ENCODE measurements at regions not wholly inside any gene's neighbourhood (a gene's known extent, or its start where the extent isn't known, plus 50 kb on each side); places are given as distances from the start of the nearest gene placed in this dataset.

DNA sequence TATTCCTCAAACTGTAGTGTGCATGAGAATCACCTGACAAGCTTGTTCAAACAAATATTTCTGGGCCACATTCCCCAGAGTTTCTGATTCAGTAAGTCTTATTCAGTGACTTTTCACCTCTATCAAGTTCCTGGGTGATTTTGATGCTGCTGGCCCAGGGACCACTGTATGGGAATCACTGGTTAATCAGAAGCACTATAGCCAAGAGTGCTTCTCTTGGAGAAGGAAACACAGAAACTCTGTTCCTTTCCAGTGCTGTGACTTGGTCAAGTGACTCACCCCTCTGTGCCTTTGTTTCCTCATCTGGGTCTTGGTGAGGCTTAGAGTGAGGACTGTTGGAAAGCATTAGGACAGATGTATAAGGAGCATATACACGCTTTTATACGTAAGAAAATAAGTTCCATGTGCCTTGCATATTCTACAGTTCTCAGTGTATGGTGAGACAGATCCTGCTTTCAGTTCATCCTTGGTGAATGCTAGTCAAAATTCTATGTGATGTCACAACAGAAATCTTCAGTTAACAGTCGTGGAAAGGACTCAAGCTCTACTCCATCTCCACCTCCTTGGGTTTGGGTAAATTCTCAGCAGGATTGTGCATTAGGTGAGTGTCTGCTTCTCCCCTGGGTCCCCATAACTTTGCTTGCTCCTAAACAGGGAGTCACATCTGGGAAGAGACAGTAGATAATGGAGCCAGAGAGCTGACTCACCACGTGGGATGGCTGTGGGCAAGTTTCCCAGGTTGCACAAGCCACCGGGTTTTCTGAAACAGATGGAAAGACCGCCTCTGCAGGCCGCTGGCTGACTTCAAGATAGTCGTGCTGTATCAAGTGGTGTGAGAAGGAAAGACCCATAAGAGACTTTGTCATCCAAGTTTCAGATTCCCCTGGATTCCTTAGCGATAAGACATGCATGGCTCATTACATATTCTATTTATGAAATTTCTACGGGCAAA, 117.0 kb downstream of the NXNL2 start:
- peak; percentile 92 for DNase-seq (ENCODE audit: extremely low read depth, low read depth)
- TF ChIP-seq CTCF (IDR thresholded peaks at IDR 0.05; ENCODE audit: low read depth, low read length), result peak; percentile 40

DNA sequence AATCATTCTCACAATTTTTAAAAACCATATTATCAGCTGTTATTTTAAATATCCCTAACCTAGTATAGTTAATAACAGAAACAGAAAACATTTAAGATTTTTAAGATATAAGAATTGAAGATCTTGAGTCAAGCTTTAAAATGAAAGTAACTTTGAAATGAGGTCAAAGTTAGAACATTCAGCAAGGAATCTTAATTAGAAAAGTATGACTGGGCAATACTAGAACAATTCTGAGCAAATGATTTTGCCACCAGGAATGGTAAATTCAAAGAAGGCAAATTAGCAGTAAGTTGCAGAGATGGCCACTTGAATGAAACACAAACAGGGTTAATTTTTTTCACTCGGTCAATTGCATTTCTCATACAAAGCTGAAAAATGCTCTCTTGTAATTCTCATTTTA, 117.9 kb downstream of the NXNL2 start:
- no peak for TF ChIP-seq CTCF (IDR thresholded peaks at IDR 0.05; ENCODE audit: low read depth, low read length)
- no peak for DNase-seq (ENCODE audit: extremely low read depth, low read depth)

- TF ChIP-seq CTCF (IDR thresholded peaks at IDR 0.05; ENCODE audit: low read depth, low read length), result no peak
- no peak for DNase-seq (ENCODE audit: extremely low read depth, low read depth)
Measured at GRCh38 chr9:88653406-88653805, 118.4 kb downstream of the NXNL2 start.

DNA sequence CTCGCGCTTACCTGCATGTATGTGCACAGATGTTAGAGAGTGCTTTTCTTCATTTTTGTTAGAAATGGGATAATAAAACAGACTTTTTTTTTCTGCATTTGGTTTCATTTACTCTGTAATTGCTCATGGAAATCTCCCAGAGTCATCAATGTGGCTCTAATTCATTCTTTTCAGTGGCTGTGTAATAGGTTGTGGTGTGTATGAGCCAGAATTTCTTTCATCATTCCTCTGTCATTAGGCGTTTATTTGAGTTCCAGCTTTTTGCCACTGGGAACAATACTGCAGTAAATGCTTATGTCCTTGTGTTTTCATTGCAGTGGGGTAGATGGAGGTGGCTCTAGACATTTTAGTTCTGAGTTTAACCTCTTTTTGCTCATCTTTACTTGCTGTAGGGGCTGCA, 118.9 kb downstream of the NXNL2 start:
- no peak for DNase-seq (ENCODE audit: extremely low read depth, low read depth)
- TF ChIP-seq CTCF (IDR thresholded peaks at IDR 0.05; ENCODE audit: low read depth, low read length), result no peak

- no peak for DNase-seq (ENCODE audit: extremely low read depth, low read depth)
- TF ChIP-seq CTCF (IDR thresholded peaks at IDR 0.05; ENCODE audit: low read depth, low read length), result no peak
Measured at GRCh38 chr9:88657893-88658292, 122.9 kb downstream of the NXNL2 start.

GRCh38 chr9:88658311-88658822, 123.4 kb downstream of the NXNL2 start:
- DNase-seq (ENCODE audit: extremely low read depth, low read depth), result peak; percentile 56
- no peak for TF ChIP-seq CTCF (IDR thresholded peaks at IDR 0.05; ENCODE audit: low read depth, low read length)

DNA sequence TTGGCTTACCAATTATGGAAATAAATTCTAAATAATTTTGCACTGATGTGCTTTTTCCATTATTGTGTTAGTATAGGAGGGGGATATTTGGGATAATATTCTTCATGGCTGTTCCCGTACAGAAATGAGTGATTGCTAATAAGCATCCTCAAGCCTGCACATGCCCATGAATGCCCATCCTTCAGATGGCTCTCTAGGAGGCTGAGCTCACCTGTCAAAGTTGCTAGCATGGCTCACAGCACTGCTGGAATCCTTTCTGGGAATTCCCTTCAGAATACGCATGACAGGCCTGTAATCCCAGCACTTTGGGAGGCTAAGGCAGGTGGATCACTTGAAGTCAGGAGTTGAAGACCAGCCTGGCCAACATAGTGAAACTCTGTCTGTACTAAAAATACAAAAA, 124.1 kb downstream of the NXNL2 start:
- no peak for DNase-seq (ENCODE audit: extremely low read depth, low read depth)
- TF ChIP-seq CTCF (IDR thresholded peaks at IDR 0.05; ENCODE audit: low read depth, low read length), result no peak
